ENCODE measurements at regions not wholly inside any gene's neighbourhood (a gene's known extent, or its start where the extent isn't known, plus 50 kb on each side); places are given as distances from the start of the nearest gene placed in this dataset.

DNA sequence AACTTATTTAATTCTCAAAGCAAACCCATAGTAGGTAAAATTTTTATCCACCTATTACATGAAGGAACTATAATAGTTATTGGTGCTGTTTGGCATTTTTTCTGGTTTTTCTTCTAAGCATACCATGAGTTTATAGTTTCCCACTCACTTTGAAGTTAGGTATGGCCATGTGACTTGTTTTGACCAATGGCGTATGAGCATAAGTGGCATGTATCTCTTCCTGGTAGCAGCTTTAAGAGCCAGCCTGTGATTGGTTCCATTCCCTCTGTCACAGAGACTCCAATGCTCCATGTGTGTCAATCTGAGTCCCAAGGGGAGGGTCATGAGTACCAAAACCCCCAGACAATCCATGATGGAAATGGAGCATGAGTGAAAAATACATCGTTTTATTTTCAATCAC, 282.9 kb upstream of the N4BP1 start:
- DNase-seq (ENCODE audit: low read depth, low spot score): no peak
- no peaks in the 10 kb centered on the region for H3K9me3 ChIP-seq (ENCODE audit: low read depth, low read length)
- no peak overlapping the region for H3K4me3 ChIP-seq
- H3K36me3 ChIP-seq (ENCODE audit: insufficient read depth, low read length): no peaks in the 10 kb centered on the region
- no peak overlapping the region for H3K27ac ChIP-seq
- TF ChIP-seq EZH2 (IDR thresholded peaks at IDR 0.05) (no peak), FOXP2 (optimal IDR thresholded peaks at IDR 0.05; ENCODE audit: control extremely low read depth, extremely low read length, insufficient read depth) (no peak), POLR2AphosphoS5 (IDR thresholded peaks at IDR 0.05; ENCODE audit: borderline replicate concordance, low read depth, low read length) (no peak)
- no peak overlapping the region for H3K9ac ChIP-seq (ENCODE audit: insufficient read length)

DNA sequence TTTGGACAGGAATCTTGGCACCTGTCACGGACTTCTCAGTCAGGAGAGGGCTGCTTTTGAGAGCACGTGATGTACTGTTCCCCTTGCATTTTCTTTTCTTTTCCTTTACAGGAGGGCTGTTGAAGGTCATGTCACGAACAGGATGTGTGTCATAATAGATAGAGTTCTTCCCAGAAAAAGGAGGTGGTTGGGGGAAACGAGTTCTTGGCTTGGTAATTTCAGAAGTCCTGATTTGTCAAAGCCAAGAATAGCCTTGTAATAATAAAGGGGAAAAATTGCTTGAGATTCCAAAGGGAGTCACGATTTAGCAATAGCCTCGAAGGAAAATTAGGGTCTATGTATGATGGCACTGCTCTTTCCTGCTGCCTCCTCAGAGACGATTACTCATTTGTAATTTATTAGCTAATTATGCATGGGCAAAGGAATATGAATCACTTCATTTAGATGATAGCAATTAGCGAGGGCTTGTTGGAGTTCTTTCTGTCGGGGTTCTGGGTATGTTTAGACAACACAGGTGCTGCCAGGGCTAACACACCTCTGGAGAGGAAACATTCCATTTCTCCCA, 277.7 kb upstream of the N4BP1 start:
- no peaks in the 10 kb centered on the region for H3K9me3 ChIP-seq (ENCODE audit: low read depth, low read length)
- no peaks in the 10 kb centered on the region for H3K36me3 ChIP-seq (ENCODE audit: insufficient read depth, low read length)
- no peak overlapping the region for H3K4me3 ChIP-seq
- H3K9ac ChIP-seq (ENCODE audit: insufficient read length): no peak overlapping the region
- TF ChIP-seq POLR2AphosphoS5 (IDR thresholded peaks at IDR 0.05; ENCODE audit: borderline replicate concordance, low read depth, low read length) (no peak), EZH2 (IDR thresholded peaks at IDR 0.05) (no peak), FOXP2 (optimal IDR thresholded peaks at IDR 0.05; ENCODE audit: control extremely low read depth, extremely low read length, insufficient read depth) (no peak)
- no peak overlapping the region for H3K27ac ChIP-seq
- DNase-seq (ENCODE audit: low read depth, low spot score): no peak

DNA sequence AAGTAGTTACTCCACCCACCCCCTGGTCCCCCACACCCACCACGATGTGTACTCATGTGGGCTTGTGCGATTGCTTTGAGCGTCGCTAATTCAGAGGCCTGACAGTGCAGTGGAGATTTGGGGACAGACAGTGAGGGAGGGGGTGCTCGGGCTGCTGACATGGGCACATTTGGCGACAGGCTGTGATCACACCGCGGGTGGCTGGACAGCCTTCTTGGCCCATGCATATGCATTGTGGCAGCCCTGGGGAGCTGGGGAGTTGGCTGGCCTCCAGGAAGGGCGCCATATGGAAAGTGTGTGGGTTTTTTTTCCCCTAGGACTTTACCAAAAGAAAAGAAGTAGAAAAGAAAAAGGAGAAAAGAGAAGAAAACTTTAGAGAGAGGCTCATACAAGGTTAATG, 275.5 kb upstream of the N4BP1 start:
- Histone ChIP-seq H3K9ac (ENCODE audit: insufficient read length) (no peak overlapping the region), H3K27ac (no peak overlapping the region), H3K9me3 (ENCODE audit: low read depth, low read length) (no peaks in the 10 kb centered on the region), H3K36me3 (ENCODE audit: insufficient read depth, low read length) (no peaks in the 10 kb centered on the region), H3K4me3 (no peak overlapping the region)
- no peak for DNase-seq (ENCODE audit: low read depth, low spot score)
- TF ChIP-seq EZH2 (IDR thresholded peaks at IDR 0.05) (no peak), POLR2AphosphoS5 (IDR thresholded peaks at IDR 0.05; ENCODE audit: borderline replicate concordance, low read depth, low read length) (no peak), FOXP2 (optimal IDR thresholded peaks at IDR 0.05; ENCODE audit: control extremely low read depth, extremely low read length, insufficient read depth) (no peak)

DNA sequence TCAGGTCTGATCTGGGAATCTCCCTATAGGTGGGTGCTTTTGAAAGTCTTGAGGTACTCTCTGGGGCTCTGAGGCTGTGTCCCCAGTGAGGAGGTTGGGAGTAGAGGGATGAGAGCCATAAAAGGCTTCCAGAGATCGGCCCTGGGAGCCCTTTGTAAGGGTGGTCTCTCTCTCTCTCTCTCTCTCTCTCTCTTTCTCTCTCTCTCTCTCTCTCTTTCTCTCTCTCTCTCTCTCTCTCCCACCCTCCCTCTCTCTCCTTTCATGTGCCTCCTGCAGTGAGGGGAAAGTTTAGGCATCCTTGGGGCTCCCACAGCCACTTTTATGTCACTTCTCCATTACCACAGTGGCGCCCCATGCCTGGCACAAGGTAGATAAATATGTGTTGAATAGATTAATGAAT, 271.3 kb upstream of the N4BP1 start:
- Histone ChIP-seq H3K9me3 (ENCODE audit: low read depth, low read length) (no peaks in the 10 kb centered on the region), H3K27ac (no peak overlapping the region), H3K36me3 (ENCODE audit: insufficient read depth, low read length) (no peaks in the 10 kb centered on the region), H3K9ac (ENCODE audit: insufficient read length) (no peak overlapping the region), H3K4me3 (no peak overlapping the region)
- no peak for DNase-seq (ENCODE audit: low read depth, low spot score)
- TF ChIP-seq POLR2AphosphoS5 (IDR thresholded peaks at IDR 0.05; ENCODE audit: borderline replicate concordance, low read depth, low read length) (no peak), FOXP2 (optimal IDR thresholded peaks at IDR 0.05; ENCODE audit: control extremely low read depth, extremely low read length, insufficient read depth) (no peak), EZH2 (IDR thresholded peaks at IDR 0.05) (no peak)

DNA sequence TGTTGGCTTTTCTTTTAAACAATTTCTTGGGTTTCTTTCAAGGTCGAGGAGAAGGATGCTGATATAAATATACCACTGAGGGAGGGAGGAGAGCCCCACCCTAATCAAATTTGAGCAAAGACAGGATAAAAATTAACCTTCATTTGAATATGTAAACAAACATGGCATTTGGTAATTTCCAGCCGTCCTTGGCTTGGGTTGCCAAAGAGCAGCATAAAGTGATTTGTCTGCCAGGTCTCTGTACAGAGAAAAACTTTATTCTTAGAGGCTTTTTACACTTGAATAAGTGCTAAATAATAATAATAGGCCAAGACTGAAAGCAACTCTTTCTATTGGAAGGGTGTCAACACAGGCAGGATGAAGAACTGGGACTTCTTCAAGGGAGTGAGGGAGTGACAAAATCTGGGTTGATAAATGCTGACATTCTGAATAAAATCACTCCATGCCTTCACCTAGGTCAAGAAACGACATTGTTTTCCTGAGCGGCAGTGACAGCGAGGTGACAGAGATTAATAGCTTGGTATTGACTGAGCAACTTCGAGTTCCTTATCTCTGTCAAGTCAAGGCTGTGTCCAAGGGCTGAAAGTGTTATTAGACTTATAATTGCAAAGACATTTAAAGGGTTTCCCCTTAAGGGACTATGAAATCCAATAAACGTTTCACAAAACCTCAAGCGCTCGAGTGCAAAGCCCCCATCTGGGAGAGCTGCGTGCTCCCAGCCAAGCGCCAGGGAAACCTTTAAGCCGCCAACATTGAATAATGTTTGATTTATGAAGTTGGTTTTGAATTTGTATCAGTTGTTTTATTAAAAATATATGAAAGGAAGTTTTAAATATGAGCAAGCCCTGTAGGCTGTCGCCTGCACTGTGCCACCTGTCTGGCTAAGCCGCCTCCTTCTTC, 269.5 kb upstream of the N4BP1 start:
- Histone ChIP-seq H3K36me3 (ENCODE audit: insufficient read depth, low read length) (no peaks in the 10 kb centered on the region), H3K27ac (no peak overlapping the region), H3K9me3 (ENCODE audit: low read depth, low read length) (no peaks in the 10 kb centered on the region), H3K9ac (ENCODE audit: insufficient read length) (no peak overlapping the region), H3K4me3 (no peak overlapping the region)
- DNase-seq (ENCODE audit: low read depth, low spot score): no peak
- no peak for TF ChIP-seq FOXP2 (optimal IDR thresholded peaks at IDR 0.05; ENCODE audit: control extremely low read depth, extremely low read length, insufficient read depth)
- TF ChIP-seq POLR2AphosphoS5 (IDR thresholded peaks at IDR 0.05; ENCODE audit: borderline replicate concordance, low read depth, low read length): no peak
- no peak for TF ChIP-seq EZH2 (IDR thresholded peaks at IDR 0.05)

DNA sequence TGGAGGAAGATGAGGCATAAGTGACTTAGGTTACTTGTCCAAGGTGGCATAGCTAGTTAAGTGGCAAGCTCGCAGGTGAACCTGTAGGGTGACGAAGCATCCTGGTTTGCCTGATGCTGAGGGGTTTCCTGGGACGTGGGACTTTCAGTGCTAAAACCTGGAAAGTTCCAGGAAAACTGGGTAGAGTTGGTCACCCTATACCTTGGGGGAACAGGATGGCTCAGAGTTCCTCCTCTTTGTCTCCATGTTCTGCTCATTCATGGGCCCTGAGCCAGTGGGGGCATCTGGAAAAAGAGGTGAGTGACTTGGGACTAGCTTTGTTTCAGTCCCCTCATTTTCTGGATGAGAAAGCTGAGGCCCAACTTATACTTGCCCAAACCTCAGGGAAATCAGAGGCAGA, 268.0 kb upstream of the N4BP1 start:
- TF ChIP-seq POLR2AphosphoS5 (IDR thresholded peaks at IDR 0.05; ENCODE audit: borderline replicate concordance, low read depth, low read length) (no peak), FOXP2 (optimal IDR thresholded peaks at IDR 0.05; ENCODE audit: control extremely low read depth, extremely low read length, insufficient read depth) (no peak), EZH2 (IDR thresholded peaks at IDR 0.05) (no peak)
- H3K4me3 ChIP-seq: no peak overlapping the region
- H3K27ac ChIP-seq: no peak overlapping the region
- no peaks in the 10 kb centered on the region for H3K9me3 ChIP-seq (ENCODE audit: low read depth, low read length)
- H3K36me3 ChIP-seq (ENCODE audit: insufficient read depth, low read length): no peaks in the 10 kb centered on the region
- H3K9ac ChIP-seq (ENCODE audit: insufficient read length): no peak overlapping the region
- DNase-seq (ENCODE audit: low read depth, low spot score): no peak

DNA sequence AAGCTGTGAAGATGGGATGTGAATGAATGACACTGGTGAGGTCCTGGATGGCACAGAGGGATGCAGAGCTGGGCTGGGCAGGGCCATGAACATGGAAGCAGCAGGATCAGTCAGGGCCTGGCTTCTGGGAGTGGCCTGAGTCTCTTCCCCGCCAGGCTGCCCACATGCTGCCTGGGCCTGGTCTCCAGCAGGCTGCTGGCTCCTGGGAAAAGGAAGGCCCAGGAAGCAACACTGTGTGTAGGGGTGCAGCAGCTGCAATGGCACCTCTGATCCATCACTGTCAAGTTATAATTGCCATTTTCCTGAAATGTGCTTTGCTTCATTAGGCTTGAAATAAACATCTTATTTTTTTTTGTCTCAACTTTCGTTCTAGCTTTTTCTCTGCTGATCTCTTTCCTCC, 260.2 kb upstream of the N4BP1 start:
- H3K4me3 ChIP-seq: no peak overlapping the region
- no peak for TF ChIP-seq FOXP2 (optimal IDR thresholded peaks at IDR 0.05; ENCODE audit: control extremely low read depth, extremely low read length, insufficient read depth)
- no peak for TF ChIP-seq EZH2 (IDR thresholded peaks at IDR 0.05)
- no peak for TF ChIP-seq POLR2AphosphoS5 (IDR thresholded peaks at IDR 0.05; ENCODE audit: borderline replicate concordance, low read depth, low read length)
- no peak overlapping the region for H3K9ac ChIP-seq (ENCODE audit: insufficient read length)
- H3K9me3 ChIP-seq (ENCODE audit: low read depth, low read length): no peaks in the 10 kb centered on the region
- no peak for DNase-seq (ENCODE audit: low read depth, low spot score)
- no peak overlapping the region for H3K27ac ChIP-seq
- no peaks in the 10 kb centered on the region for H3K36me3 ChIP-seq (ENCODE audit: insufficient read depth, low read length)

DNA sequence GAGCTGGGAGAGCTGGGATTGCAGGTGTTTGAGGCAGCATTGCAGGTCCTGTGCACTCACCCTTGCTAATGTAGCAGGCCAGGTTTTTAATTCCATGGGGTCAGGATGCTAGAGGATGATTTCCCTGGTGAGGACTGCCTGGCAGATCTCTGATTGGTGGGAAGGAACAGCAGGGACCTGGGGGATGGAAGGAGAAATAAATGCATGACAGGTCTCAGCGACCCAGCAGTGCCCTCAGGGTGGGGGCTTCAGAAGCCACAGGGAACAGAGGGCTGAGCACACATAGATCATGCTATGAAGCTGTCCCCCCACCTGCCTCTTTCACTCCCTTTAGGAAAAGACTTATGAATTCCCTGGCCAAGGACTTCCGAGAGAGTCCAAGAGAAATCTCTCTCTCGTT, 255.5 kb upstream of the N4BP1 start:
- no peaks in the 10 kb centered on the region for H3K36me3 ChIP-seq (ENCODE audit: insufficient read depth, low read length)
- TF ChIP-seq POLR2AphosphoS5 (IDR thresholded peaks at IDR 0.05; ENCODE audit: borderline replicate concordance, low read depth, low read length): no peak
- no peak for TF ChIP-seq EZH2 (IDR thresholded peaks at IDR 0.05)
- TF ChIP-seq FOXP2 (optimal IDR thresholded peaks at IDR 0.05; ENCODE audit: control extremely low read depth, extremely low read length, insufficient read depth): no peak

More for the DNA sequence above, 255.5 kb upstream of the N4BP1 start:
- Histone ChIP-seq H3K9me3 (ENCODE audit: low read depth, low read length) (no peaks in the 10 kb centered on the region), H3K9ac (ENCODE audit: insufficient read length) (no peak overlapping the region), H3K4me3 (no peak overlapping the region), H3K27ac (no peak overlapping the region)
- DNase-seq (ENCODE audit: low read depth, low spot score): no peak
